T-helper 1 cell (primary cell): ENCODE measurements at regions not wholly inside any gene's neighbourhood (a gene's known extent, or its start where the extent isn't known, plus 50 kb on each side); places are given as distances from the start of the nearest gene placed in this dataset.

ENCODE experiments used
- DNase-seq, 5 donors: peaks; one replicate each; pipeline ENCODE4 v3.0.0-alpha.2; 2012 to 2020

DNA sequence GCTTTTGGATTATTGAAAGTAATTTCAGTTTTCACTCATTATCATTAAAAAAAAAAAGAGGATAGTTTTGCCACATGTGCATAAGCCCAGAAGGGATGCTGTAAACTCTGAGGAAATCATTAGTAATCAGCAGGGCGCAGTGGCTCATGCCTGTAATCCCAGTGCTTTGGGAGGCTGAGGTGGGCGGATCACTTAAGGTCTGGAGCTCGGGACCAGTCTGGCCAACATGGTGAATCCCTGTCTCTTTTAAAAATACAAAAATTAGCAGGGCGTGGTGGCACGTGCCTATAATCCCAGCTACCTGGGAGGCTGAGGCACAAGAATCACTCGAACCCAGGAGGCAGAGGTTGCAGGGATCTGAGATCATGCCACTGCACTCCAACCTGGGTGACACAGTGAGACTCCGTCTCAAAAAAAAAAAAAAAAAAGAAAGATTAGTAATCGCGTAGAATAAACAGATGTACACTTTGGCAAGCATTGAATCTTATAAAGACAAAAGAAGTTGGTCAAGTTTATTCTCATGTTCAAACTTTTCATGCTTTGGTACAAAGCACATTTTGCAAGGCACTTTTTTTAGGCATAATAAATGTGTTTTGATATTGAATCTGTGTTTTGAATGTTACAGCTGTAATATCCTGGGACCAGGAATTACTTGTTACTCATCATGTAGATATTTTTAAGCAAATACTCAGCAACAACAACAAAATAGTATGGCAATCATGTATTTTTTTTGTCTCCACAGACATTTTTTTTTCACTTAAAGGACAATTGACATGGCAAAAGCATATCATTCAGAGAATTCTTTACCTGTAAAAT is 93.2 kb upstream of the AGTR1 start:
- DNase-seq: no peak

DNA sequence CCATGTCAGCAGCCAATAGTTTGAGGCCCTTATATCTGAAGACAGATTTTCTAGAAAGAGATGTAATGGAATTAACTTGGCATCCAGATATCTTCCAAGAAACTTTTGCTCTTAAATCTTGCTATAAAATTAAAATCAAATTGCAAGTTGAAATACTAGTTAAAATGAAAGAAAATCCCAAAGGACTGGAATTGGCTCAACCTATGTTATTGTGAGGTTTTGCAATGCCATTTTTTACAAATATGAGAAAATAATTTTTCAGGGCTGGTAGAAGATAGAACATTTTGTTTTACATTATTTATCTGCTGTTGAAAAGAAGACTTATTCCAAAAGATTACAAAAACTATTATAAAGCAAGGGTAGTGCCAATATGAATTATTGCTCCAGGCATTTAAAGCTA is 92.2 kb upstream of the AGTR1 start:
- DNase-seq: no peak

DNA sequence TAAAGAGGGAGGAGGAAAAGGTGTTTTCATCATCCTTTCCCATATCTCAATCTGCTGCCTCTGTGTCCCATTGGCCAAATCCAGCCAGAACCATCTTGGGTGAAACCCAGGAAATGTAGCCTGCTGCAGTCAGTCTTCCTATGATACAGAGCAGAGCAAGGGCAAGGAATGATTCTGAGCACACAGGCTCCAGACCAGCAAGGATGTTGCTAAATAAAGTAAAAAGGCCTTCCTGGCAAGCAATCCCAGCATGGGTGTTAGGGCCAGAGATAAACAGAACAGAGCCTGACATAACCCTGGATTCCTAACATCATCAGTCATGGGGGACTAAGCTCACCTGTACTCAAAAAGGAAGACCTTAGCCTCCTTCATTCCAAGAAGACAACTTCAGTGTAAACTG is 90.7 kb upstream of the AGTR1 start:
- no peak for DNase-seq

DNA sequence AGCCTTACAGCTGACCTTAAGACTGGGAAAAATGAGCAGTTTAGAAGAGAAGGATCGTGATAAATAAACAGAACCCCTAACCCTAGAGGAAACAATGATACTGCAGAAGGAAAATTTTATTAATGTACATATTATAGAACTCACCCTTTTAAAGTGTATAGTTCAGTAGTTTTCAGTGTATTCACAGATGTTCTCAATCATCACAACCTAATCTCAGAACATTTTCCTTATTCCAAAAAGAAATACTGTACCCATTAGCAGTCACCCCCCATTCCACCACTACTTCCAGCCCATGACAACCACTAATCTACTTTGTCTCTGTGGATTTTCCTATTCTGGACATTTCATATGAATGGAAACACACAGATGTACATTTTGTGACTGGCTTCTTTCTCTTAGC is 90.2 kb upstream of the AGTR1 start:
- no peak for DNase-seq

DNA sequence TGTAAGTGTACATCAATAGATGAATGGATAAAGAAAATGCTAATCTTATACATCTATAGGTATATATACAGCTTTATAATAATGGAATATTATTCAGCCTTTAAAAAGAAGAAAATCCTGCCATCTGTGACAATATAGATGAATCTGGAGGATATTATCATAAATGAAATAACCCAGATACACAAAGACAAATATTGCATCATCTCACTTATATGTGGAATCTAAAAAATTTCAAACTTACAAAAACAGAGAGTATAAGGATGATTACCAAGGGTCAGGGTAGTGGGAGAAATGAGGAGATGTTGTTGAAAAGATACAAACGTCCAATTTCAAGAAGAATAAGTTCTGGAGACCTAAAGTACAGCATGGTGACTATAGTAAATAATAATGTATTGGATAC is 85.4 kb upstream of the AGTR1 start:
- no peak for DNase-seq

DNA sequence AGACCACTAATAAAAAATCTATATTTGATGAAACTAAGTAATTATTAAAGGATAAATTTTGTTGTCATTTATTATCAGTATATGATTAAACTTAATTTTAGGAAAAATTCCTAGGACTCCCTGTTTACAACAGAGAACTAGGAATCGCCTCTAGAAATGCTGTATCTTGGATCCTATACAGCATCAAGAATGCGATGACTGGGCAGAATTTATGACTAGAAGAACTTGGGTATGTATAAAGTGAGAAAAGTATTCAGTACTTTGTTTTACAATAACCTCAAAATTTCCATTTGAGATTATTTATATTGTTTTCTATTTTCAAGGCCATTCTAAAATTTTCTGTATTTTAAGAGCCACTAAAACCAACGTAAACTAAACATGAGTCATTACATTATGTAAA is 82.3 kb upstream of the AGTR1 start:
- DNase-seq: no peak

DNA sequence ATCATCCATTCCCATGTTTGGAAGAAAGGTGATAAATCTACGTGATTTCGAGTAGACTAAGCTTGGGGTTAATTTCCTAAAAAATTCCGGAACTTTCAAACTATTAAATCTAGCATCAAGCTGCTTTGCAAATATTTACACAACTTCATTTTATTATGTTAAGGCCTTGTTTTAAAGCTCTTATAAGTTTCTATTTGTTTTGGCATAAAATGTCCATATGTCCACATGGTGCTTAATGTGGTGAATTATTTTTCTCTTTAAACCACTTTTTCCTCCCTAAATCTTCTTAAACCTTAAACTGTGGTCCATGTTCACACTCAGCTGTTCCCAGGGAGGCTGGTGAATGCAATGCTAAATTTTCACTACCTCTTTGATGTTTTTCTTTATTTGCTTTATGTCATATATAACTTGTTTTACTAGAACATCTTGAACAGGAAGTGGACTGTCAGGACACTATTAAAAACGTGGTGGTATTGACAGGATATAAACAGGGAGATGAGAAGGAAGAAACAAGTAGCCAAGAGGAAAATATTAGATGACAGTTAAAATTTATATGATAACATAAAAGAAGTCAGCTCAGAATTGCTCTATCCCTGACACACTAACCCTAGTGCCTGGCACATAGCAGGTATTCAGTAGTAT is 72.5 kb upstream of the AGTR1 start:
- DNase-seq: no peak

DNA sequence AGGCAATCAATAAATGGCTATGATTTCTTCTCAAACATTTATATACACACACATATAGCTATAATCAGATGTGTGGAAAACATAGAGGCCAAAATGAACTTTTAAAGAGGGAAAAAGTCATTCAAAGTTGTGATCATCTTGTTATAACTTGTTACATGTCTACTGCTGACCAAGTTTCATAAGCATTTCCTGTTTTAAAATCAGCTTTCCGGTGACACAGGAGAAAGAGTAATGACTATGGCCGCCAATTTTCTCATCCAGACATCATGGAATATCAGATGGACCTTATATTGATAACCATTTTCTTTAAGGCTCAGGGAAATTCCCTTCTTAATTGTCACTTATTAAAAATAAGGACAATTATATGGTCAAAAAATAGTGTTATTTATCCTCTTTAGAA is 71.7 kb upstream of the AGTR1 start:
- no peak for DNase-seq

DNA sequence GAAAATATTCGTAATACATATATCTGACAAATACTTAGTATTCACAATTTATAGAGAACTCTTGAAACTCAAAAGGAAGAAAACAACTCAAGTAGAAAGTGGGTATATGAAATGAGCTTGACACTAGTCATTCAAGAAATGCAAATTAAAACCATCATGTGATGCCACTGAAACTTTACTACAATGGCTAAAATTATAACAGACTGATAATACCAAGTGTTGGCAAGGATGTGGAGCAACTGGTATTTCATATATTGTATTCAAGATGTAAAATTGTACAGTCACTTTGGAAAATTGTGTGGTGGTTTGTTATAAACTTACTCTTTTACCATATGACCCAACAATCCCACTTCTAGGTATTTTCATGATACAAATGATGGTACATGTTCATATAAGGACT is 68.7 kb upstream of the AGTR1 start:
- no peak for DNase-seq

DNA sequence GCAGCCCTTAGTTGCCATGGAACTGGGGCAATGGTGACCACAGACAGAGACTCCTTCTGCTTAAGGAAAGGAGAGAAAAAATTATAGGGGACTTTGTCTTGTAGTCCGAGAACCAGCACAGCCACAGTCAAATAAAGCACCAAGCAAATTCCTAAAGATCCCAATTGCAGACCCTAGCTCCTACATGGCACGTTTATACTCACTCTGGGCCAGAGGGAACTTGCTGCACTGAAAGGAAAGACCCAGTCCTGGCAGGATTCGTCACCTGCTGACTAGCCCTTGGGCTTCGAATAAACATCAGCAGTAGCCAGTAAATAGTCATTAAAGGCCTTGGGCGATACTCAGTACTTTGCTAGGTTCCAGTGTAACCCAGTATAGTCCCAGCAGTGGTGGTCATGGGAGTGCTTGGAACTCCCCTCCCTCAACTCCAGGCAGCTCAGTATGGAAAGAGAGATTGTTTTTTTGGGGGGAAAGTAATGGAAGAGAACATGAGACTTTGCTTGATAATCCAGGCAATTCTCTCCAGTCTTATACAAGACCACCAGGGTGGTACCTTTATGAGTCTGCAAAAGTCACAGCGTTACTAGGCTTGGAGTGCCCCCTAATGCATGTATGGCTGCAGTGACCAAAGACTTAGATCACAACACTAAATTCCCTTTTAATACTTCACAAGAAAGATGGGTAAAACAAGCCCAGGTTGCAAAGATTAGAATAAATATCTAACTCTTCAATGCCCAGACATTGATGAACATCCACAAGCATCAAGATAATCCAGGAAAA is 66.4 kb upstream of the AGTR1 start:
- no peak for DNase-seq

DNA sequence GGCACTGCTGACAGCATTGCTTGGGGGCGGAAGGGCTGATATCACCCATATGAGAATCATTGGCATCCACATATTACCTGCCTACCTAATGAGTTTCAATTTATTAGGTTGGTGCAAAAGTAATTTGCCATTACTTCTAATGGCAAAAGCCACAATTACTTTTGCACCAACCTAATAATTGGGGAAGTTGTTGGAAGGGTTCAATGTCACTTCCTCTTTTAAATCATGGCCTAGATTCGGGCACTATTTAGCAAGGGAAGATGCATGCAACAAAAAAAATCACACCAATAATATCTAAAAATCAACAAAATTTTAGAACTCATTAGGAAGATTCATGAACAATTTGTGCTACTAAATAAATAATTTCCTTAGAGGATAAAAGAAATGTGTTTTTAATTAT is 56.0 kb upstream of the AGTR1 start:
- DNase-seq: no peak

DNA sequence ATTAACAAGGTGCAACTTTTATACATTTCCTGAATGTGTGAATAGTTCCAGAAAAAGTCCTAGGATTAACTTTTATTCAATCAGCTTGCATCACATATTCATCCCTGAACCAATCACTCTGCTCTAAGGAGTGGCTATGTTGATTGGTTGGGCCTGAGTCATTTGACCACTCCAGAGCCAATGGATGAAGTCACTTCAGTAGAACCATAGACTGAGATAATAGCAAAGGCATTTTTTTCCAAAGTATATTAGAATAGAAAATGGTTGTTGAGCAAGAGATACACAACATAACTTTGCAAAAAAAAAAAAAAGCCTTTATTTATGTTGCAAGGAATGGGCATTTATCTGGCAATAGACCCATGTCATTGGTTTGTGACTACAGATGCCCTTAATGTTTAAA is 55.5 kb upstream of the AGTR1 start:
- DNase-seq: no peak

DNA sequence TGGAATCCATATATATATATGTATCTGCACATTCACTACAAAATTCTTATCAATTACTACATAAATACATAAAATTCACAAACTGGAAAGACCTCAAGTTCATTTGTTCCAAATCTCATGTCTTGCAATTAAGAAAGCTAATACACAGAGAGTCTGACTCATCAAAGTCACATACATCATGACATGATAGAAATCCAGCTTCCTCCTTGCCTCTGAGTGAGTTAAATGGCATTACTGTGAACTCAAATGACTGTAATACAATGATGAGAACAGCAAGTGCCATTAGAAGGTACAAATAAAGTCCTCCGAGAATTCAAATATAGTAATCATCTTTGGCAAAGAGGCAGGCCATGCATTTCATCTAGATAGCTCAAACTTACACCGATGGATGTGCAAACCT is 55.1 kb upstream of the AGTR1 start:
- DNase-seq: no peak

DNA sequence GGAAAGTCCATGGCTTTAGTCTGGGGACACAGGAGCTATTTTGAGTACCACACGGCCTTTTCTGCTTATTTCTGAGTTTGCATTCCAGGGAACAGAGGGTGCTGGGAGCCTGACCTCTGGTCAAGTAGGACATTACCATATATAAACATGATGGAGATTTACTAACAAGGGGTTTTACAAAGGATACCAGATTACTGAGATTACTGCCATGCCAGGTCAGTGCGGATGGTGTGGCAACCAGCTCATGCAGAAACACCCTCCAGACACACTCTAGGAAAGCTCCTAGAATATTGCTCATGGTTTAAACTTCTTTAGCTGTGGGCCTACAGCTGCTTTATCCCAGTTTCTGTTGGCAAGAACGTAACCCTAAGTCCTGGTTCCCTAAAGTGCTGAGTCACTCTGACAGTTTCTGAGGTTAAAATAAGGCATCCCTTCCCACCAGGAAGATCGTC is 54.3 kb upstream of the AGTR1 start:
- DNase-seq: no peak

DNA sequence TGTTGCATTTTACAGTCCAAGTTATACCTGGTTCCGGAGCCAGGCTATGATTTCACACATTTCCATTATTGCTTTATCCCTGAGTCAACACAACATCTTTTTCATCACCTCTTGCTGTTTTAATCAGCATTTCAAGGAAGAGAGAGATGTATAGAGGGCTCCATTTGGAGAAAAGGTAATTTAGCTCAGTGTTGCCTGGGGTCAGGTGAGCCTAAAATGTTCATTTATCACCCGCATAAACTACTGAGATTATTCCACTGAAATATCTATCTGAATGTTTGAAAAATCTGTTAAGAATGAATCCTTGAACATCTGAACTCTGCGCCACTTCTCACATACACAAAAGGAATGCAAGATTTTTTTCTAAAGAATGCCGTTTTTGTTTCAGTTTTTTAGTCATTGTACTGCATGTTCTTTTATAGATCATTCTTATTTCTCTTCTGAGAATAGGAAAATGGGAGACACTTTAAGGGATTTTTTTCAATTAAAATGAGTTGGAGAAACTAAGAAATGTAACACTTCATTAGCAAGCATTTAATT is 51.5 kb upstream of the AGTR1 start:
- DNase-seq: no peak
